H9 (cell line): ENCODE measurements at regions not wholly inside any gene's neighbourhood (a gene's known extent, or its start where the extent isn't known, plus 50 kb on each side); places are given as distances from the start of the nearest gene placed in this dataset.
"Not testable (repeated sequence)": the region's sequence is repeated elsewhere in the genome, so short reads cannot be mapped to it uniquely, and the experiment has no call there.

Experiments used
- DNase-seq: peaks from one replicate; pipeline ENCODE4 v3.0.0-alpha.2; 2017
- H2AFZ ChIP-seq: one replicate; pipeline ENCODE4 v1.6.1; 2013; ENCODE audit warnings: mild to moderate bottlenecking, low read length, control low read depth, moderate library complexity
- H2AK5ac ChIP-seq: 2 replicates; pipeline ENCODE4 v1.6.1; 2013; ENCODE audit warnings: low read length, control low read depth, mixed read lengths; ENCODE audit not compliant: insufficient read length
- H2BK120ac ChIP-seq: one replicate; pipeline ENCODE4 v1.6.1; 2013; ENCODE audit warnings: low read depth, mild to moderate bottlenecking, low read length, control low read depth, inconsistent platforms; ENCODE audit not compliant: poor library complexity, severe bottlenecking
- H2BK12ac ChIP-seq: 2 replicates; pipeline ENCODE4 v1.6.1; 2013; ENCODE audit warnings: low read length, control low read depth, mixed read lengths, low read depth; ENCODE audit not compliant: insufficient read length
- H2BK15ac ChIP-seq: 2 replicates; pipeline ENCODE4 v1.6.1; 2013; ENCODE audit warnings: low read depth, low read length, control low read depth
- H2BK20ac ChIP-seq: one replicate; pipeline ENCODE4 v1.6.1; 2013; ENCODE audit warnings: low read depth, mild to moderate bottlenecking, low read length, control low read depth, inconsistent platforms; ENCODE audit not compliant: poor library complexity, severe bottlenecking
- H2BK5ac ChIP-seq: 2 replicates; pipeline ENCODE4 v1.6.1; 2013; ENCODE audit warnings: low read length, control low read depth, mixed read lengths; ENCODE audit not compliant: insufficient read length
- H3K14ac ChIP-seq: 2 replicates; pipeline ENCODE4 v1.6.1; 2013; ENCODE audit warnings: low read length, control low read depth; ENCODE audit not compliant: insufficient read depth
- H3K18ac ChIP-seq: 2 replicates; pipeline ENCODE4 v1.6.1; 2013; ENCODE audit warnings: low read depth, mild to moderate bottlenecking, mixed read lengths, low read length, control low read depth; ENCODE audit not compliant: insufficient read length
- H3K23ac ChIP-seq: 2 replicates; pipeline ENCODE4 v1.6.1; 2013; ENCODE audit warnings: low read length, control low read depth, mixed read lengths, low read depth; ENCODE audit not compliant: insufficient read length
- H3K23me2 ChIP-seq: 2 replicates; pipeline ENCODE4 v1.6.1; 2013; ENCODE audit warnings: low read depth, mild to moderate bottlenecking, mixed read lengths, low read length, control low read depth; ENCODE audit not compliant: insufficient read length, poor library complexity, severe bottlenecking
- H3K27ac ChIP-seq: 2 replicates; pipeline ENCODE4 v1.5.1; 2013; ENCODE audit warnings: low read length, control low read depth, mixed read lengths, low read depth; ENCODE audit not compliant: insufficient read length
- H3K27me3 ChIP-seq: 2 replicates; pipeline ENCODE4 v1.6.1; 2013; ENCODE audit warnings: low read length, control low read depth, inconsistent platforms; ENCODE audit not compliant: insufficient read depth
- H3K4ac ChIP-seq: 2 replicates; pipeline ENCODE4 v1.6.1; 2013; ENCODE audit warnings: low read depth, mild to moderate bottlenecking, control low read depth, inconsistent platforms, low read length, moderate library complexity
- H3K4me1 ChIP-seq: 2 replicates; pipeline ENCODE4 v1.6.1; 2013; ENCODE audit warnings: low read length, control low read depth, inconsistent platforms; ENCODE audit not compliant: insufficient read depth
- H3K4me2 ChIP-seq: 2 replicates; pipeline ENCODE4 v1.6.1; 2013; ENCODE audit warnings: low read length, control low read depth, mixed read lengths; ENCODE audit not compliant: insufficient read length, insufficient read depth
- H3K56ac ChIP-seq: 2 replicates; pipeline ENCODE4 v1.6.1; 2013; ENCODE audit warnings: low read depth, mild to moderate bottlenecking, mixed read lengths, low read length, control low read depth; ENCODE audit not compliant: insufficient read length
- H3K79me1 ChIP-seq: 2 replicates; pipeline ENCODE4 v1.6.1; 2013; ENCODE audit warnings: low read depth, mild to moderate bottlenecking, moderate library complexity, low read length, control low read depth, inconsistent platforms; ENCODE audit not compliant: insufficient read depth, poor library complexity, severe bottlenecking
- H3K79me2 ChIP-seq: 2 replicates; pipeline ENCODE4 v1.6.1; 2013; ENCODE audit warnings: low read length, control low read depth, inconsistent platforms; ENCODE audit not compliant: insufficient read depth
- H3K9ac ChIP-seq: 2 replicates; pipeline ENCODE4 v1.6.1; 2013; ENCODE audit warnings: low read length, control low read depth, mixed read lengths; ENCODE audit not compliant: insufficient read length; ENCODE audit errors: extremely low read depth
- H3K9me3 ChIP-seq: one replicate; pipeline ENCODE4 v1.6.1; 2013; ENCODE audit warnings: low read depth, low read length, inconsistent platforms; ENCODE audit not compliant: control insufficient read depth
- H3T11ph ChIP-seq: one replicate; pipeline ENCODE4 v1.6.1; 2013; ENCODE audit warnings: mild to moderate bottlenecking, low read length, control low read depth, inconsistent platforms
- H4K20me1 ChIP-seq: one replicate; pipeline ENCODE4 v1.6.1; 2013; ENCODE audit not compliant: control insufficient read depth, insufficient read length, insufficient read depth
- H4K5ac ChIP-seq: 2 replicates; pipeline ENCODE4 v1.6.1; 2013; ENCODE audit warnings: low read depth, mild to moderate bottlenecking, mixed read lengths, low read length, control low read depth; ENCODE audit not compliant: insufficient read length
- H4K8ac ChIP-seq: replicated peaks from 2 replicates; pipeline ENCODE4 v1.6.1; 2013; ENCODE audit warnings: low read length, control low read depth, mixed read lengths, low read depth; ENCODE audit not compliant: insufficient read length
- H4K91ac ChIP-seq: 2 replicates; pipeline ENCODE4 v1.6.1; 2013; ENCODE audit warnings: low read depth, mild to moderate bottlenecking, moderate library complexity, mixed read lengths, low read length, control low read depth; ENCODE audit not compliant: insufficient read length
- H3K27ac Mint-ChIP-seq, 3 experiments: 2 replicates in 2 of 3; 3 replicates in 1 of 3; pipeline ENCODE4 v1.8.0; 2020 to 2021; ENCODE audit warnings: mixed read lengths in 3 of 3, mild to moderate bottlenecking in 1 of 3, moderate library complexity in 1 of 3
- H3K27me3 Mint-ChIP-seq: 2 replicates; pipeline ENCODE4 v1.8.0; 2021; ENCODE audit warnings: low read depth, mild to moderate bottlenecking, moderate library complexity, mixed read lengths
- H3K36me3 Mint-ChIP-seq, 3 experiments: 2 replicates in 2 of 3; 3 replicates in 1 of 3; pipeline ENCODE4 v1.8.0; 2020 to 2021; ENCODE audit warnings: low read depth in 3 of 3, mixed read lengths in 3 of 3; ENCODE audit not compliant: insufficient read depth in 1 of 3
- H3K4me1 Mint-ChIP-seq, 2 experiments: 2 replicates each; pipeline ENCODE4 v1.8.0; 2020; ENCODE audit warnings: mixed read lengths in 2 of 2
- H3K4me3 Mint-ChIP-seq, 2 experiments: 2 replicates in 1 of 2; 3 replicates in 1 of 2; pipeline ENCODE4 v1.8.0; 2020 to 2021; ENCODE audit warnings: mild to moderate bottlenecking in 2 of 2, mixed read lengths in 2 of 2, moderate library complexity in 1 of 2
- H3K9me3 Mint-ChIP-seq, 2 experiments: 2 replicates in 1 of 2; 3 replicates in 1 of 2; pipeline ENCODE4 v1.8.0; 2020; ENCODE audit warnings: mild to moderate bottlenecking in 2 of 2, mixed read lengths in 2 of 2, moderate library complexity in 1 of 2
- WGBS: extraction: QIAGEN DNeasy Blood & Tissue Kit; methylation state at CpG from one replicate; pipeline ENCODE4 v1.1.7; 2013; ENCODE audit warnings: missing lambda C conversion rate, low lambda C conversion rate, mixed read lengths; ENCODE audit not compliant: insufficient read length; ENCODE audit errors: extremely low coverage; 5-methylcytosine and 5-hydroxymethylcytosine counted together

DNA sequence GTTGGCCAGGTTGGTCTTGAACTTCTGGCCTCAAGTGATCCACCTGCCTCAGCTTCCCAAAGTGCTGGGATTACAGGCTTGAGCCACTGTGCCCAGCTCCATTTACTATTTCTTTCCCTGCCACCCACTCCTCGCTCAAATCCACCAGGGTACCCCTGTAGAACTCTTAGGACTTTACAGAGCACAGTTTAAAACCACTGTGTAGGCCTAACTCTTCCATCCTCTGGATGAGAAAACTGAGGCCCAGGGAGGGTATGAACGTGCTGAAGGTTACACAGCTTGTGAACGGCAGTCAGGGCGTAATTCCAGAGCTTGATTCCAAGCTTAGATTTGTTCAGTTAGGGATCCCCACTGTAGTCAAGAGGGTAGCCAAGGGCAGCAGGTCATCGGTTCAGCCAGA, 309.1 kb downstream of the GOLGA6L6 start:
- H2BK12ac ChIP-seq, H3K4me3 Mint-ChIP-seq, H3K23me2 ChIP-seq, H3T11ph ChIP-seq, H3K4me1 ChIP-seq, H2BK15ac ChIP-seq, H3K4ac ChIP-seq, H3K56ac ChIP-seq, H3K4me1 Mint-ChIP-seq, H4K8ac ChIP-seq, H4K5ac ChIP-seq, H3K23ac ChIP-seq, H2BK120ac ChIP-seq, H4K20me1 ChIP-seq, H3K27ac Mint-ChIP-seq, H3K4me2 ChIP-seq, H2AK5ac ChIP-seq, H2BK20ac ChIP-seq, H3K27me3 Mint-ChIP-seq, H3K9ac ChIP-seq, H3K79me1 ChIP-seq, H2BK5ac ChIP-seq, H3K79me2 ChIP-seq, H4K91ac ChIP-seq, H3K27ac ChIP-seq, H2AFZ ChIP-seq, H3K18ac ChIP-seq, H3K27me3 ChIP-seq, H3K14ac ChIP-seq, DNase-seq: not testable (repeated sequence)
- Mint-ChIP-seq H3K9me3 (peaks cover 0 to 25% of the 10 kb centered on the region in 2 experiments), H3K36me3 (peaks cover 9 to 29% (median 17%) of the 10 kb centered on the region in 3 experiments; a peak in 6 of 7 replicates)
- WGBS = no CpG with 5 or more reads among the region's 5 CpGs
- H3K9me3 ChIP-seq = peaks cover 83% of the 10 kb centered on the region

DNA sequence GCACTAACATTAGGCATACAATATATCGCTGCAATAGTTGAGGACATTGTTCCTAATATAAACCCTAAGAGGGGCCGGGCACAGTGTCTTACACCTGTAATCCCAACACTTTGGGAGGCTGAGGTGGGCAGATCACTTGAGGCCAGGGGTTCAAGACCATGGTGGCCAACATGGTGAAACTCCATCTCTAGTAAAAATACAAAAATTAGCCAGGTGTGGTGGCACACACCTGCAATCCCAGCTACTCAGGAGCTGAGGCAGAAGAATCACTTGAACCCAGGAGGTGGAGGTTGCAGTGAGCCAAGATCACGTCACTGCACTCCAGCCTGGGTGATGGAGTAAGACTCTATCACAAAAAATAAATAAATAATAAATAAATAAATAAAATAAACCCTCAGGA, 310.9 kb downstream of the GOLGA6L6 start:
- H3K18ac ChIP-seq, H3K23me2 ChIP-seq, H4K5ac ChIP-seq, H3K56ac ChIP-seq, H3K4me1 Mint-ChIP-seq, H4K91ac ChIP-seq, H2BK12ac ChIP-seq, H2AK5ac ChIP-seq, H3K79me2 ChIP-seq, H3K27me3 Mint-ChIP-seq, H3T11ph ChIP-seq, H3K4ac ChIP-seq, H3K4me2 ChIP-seq, H3K27ac Mint-ChIP-seq, H2BK5ac ChIP-seq, H2BK20ac ChIP-seq, DNase-seq, H2AFZ ChIP-seq, H3K14ac ChIP-seq, H3K27me3 ChIP-seq, H3K79me1 ChIP-seq, H3K4me3 Mint-ChIP-seq, H3K4me1 ChIP-seq, H2BK15ac ChIP-seq, H3K23ac ChIP-seq, H2BK120ac ChIP-seq, H4K20me1 ChIP-seq, H4K8ac ChIP-seq, H3K9ac ChIP-seq, H3K27ac ChIP-seq: not testable (repeated sequence)
- Mint-ChIP-seq H3K9me3 (peaks cover 0 to 25% of the 10 kb centered on the region in 2 experiments), H3K36me3 (peaks cover 9 to 29% (median 17%) of the 10 kb centered on the region in 3 experiments; a peak in 6 of 7 replicates)
- H3K9me3 ChIP-seq = peaks cover 87% of the 10 kb centered on the region
- WGBS = no CpG with 5 or more reads among the region's 3 CpGs
